ENCODE measurements at regions not wholly inside any gene's neighbourhood (a gene's known extent, or its start where the extent isn't known, plus 50 kb on each side); places are given as distances from the start of the nearest gene placed in this dataset.
"Not testable (repeated sequence)": the region's sequence is repeated elsewhere in the genome, so short reads cannot be mapped to it uniquely, and the experiment has no call there.

- not testable (repeated sequence) for DNase-seq
Measured at GRCh38 chr4:131741836-131742235, 1407.3 kb upstream of the PCDH10 start.

GRCh38 chr4:131742536-131743205 is 1406.4 kb upstream of the PCDH10 start:
- not testable (repeated sequence) for DNase-seq

- DNase-seq, result not testable (repeated sequence)
Measured at GRCh38 chr4:131743348-131743747, 1405.7 kb upstream of the PCDH10 start.

- DNase-seq, result not testable (repeated sequence)
Measured at GRCh38 chr4:131747203-131747602, 1401.9 kb upstream of the PCDH10 start.

- not testable (repeated sequence) for DNase-seq
Measured at GRCh38 chr4:131749224-131749623, 1399.9 kb upstream of the PCDH10 start.

GRCh38 chr4:131750006-131750405 is 1399.1 kb upstream of the PCDH10 start:
- not testable (repeated sequence) for DNase-seq

- DNase-seq, result not testable (repeated sequence)
Measured at GRCh38 chr4:131750469-131750868, 1398.6 kb upstream of the PCDH10 start.

GRCh38 chr4:131762234-131762633 is 1386.9 kb upstream of the PCDH10 start:
- DNase-seq, result not testable (repeated sequence)

- DNase-seq, result no peak
Measured at GRCh38 chr4:131764730-131765129, 1384.4 kb upstream of the PCDH10 start.

GRCh38 chr4:131774382-131774781 is 1374.7 kb upstream of the PCDH10 start:
- not testable (repeated sequence) for DNase-seq

- not testable (repeated sequence) for DNase-seq
Measured at GRCh38 chr4:131810565-131810964, 1338.5 kb upstream of the PCDH10 start.
